ENCODE measurements at regions not wholly inside any gene's neighbourhood (a gene's known extent, or its start where the extent isn't known, plus 50 kb on each side); places are given as distances from the start of the nearest gene placed in this dataset.

GRCh38 chr6:102223942-102224341, 830.4 kb downstream of the GRIK2 start:
- no peaks in the 10 kb centered on the region for H3K4me1 Mint-ChIP-seq (ENCODE audit: low read depth)
- H3K27me3 Mint-ChIP-seq (ENCODE audit: insufficient read depth), result no peaks in the 10 kb centered on the region
- H3K27ac Mint-ChIP-seq, result no peak overlapping the region
- no peak for DNase-seq (ENCODE audit: low spot score)
- H3K9me3 Mint-ChIP-seq, result no peaks in the 10 kb centered on the region
- intact Hi-C loops (cut with micrococcal nuclease), result no loop called here
- no peak overlapping the region for H3K4me3 Mint-ChIP-seq
- no peaks in the 10 kb centered on the region for H3K36me3 Mint-ChIP-seq (ENCODE audit: low read depth)

- H3K4me1 Mint-ChIP-seq (ENCODE audit: low read depth), result no peaks in the 10 kb centered on the region
These were observed 835.8 kb downstream of the GRIK2 start for GRCh38 chr6:102229271-102229670.

More at GRCh38 chr6:102229271-102229670, 835.8 kb downstream of the GRIK2 start:
- Mint-ChIP-seq H3K9me3 (no peaks in the 10 kb centered on the region), H3K36me3 (ENCODE audit: low read depth) (no peaks in the 10 kb centered on the region), H3K27me3 (ENCODE audit: insufficient read depth) (no peaks in the 10 kb centered on the region), H3K4me3 (no peak overlapping the region), H3K27ac (no peak overlapping the region)
- intact Hi-C loops (cut with micrococcal nuclease), result no loop called here
- DNase-seq (ENCODE audit: low spot score), result no peak
